Transverse colon (tissue), 3 donors: ENCODE measurements at regions not wholly inside any gene's neighbourhood (a gene's known extent, or its start where the extent isn't known, plus 50 kb on each side); places are given as distances from the start of the nearest gene placed in this dataset.

ENCODE experiments used
- CTCF ChIP-seq, 5 experiments: fragments of 200-600 bp in 3 of 5; fragments of 450-650 bp in 2 of 5; sonication (generic) in 3 of 5; IDR thresholded peaks; 1 replicate in 2 of 5; 2 replicates in 3 of 5; pipeline ENCODE4 v1.5.1; 2016 to 2017; ENCODE audit warnings: antibody characterized with exemption in 5 of 5, inconsistent platforms in 3 of 5, mild to moderate bottlenecking in 2 of 5, moderate library complexity in 1 of 5
- POLR2A ChIP-seq: fragments of 450-650 bp; IDR thresholded peaks from one replicate; pipeline ENCODE4 v1.6.1; 2016; ENCODE audit warnings: antibody characterized with exemption, mild to moderate bottlenecking, moderate library complexity

- TF ChIP-seq CTCF (IDR thresholded peaks at IDR 0.05) (no peak), POLR2A (no peak)
These were observed 122.0 kb downstream of the IRF8 start for GRCh38 chr16:86020971-86021370.
